ENCODE measurements at regions not wholly inside any gene's neighbourhood (a gene's known extent, or its start where the extent isn't known, plus 50 kb on each side); places are given as distances from the start of the nearest gene placed in this dataset.

GRCh38 chrX:3780564-3780963 is 67.1 kb upstream of the PRKX start:
- Histone ChIP-seq H3K36me3 (ENCODE audit: insufficient read depth, low read length) (no peaks in the 10 kb centered on the region), H4K20me1 (ENCODE audit: insufficient read depth, low read length, poor library complexity, severe bottlenecking) (no peaks in the 10 kb centered on the region), H3K9ac (ENCODE audit: low read depth, low read length, poor library complexity, severe bottlenecking) (no peak overlapping the region), H3K4me2 (ENCODE audit: low read depth, low read length, poor library complexity, severe bottlenecking) (no peak overlapping the region), H3K79me2 (ENCODE audit: insufficient read depth, low read length) (no peaks in the 10 kb centered on the region), H3K27me3 (ENCODE audit: insufficient read depth, low read length, poor library complexity, severe bottlenecking) (no peaks in the 10 kb centered on the region), H3K4me1 (ENCODE audit: insufficient read depth, low read length, poor library complexity, severe bottlenecking) (no peaks in the 10 kb centered on the region), H3K9me3 (ENCODE audit: insufficient read depth, low read depth, low read length) (no peaks in the 10 kb centered on the region), H3K4me3 (ENCODE audit: low read length, poor library complexity, severe bottlenecking) (no peak overlapping the region), H2AFZ (ENCODE audit: low read length) (no peak overlapping the region), H3F3A (ENCODE audit: low read depth) (no peaks in the 10 kb centered on the region), H3K9me2 (replicated peaks; ENCODE audit: low read depth, low read length) (no peaks in the 10 kb centered on the region)
- TF ChIP-seq CTCF (conservative IDR thresholded peaks at IDR 0.05; ENCODE audit: low read length) (no peak), EZH2phosphoT487 (IDR thresholded peaks at IDR 0.05; ENCODE audit: borderline replicate concordance) (no peak)

GRCh38 chrX:3779546-3779945 is 66.1 kb upstream of the PRKX start:
- no peak for TF ChIP-seq EZH2phosphoT487 (IDR thresholded peaks at IDR 0.05; ENCODE audit: borderline replicate concordance)
- TF ChIP-seq CTCF (conservative IDR thresholded peaks at IDR 0.05; ENCODE audit: low read length) = no peak
- H3K27me3 ChIP-seq (ENCODE audit: insufficient read depth, low read length, poor library complexity, severe bottlenecking) = no peaks in the 10 kb centered on the region
- H3K36me3 ChIP-seq (ENCODE audit: insufficient read depth, low read length) = no peaks in the 10 kb centered on the region

GRCh38 chrX:3777416-3777815 is 64.0 kb upstream of the PRKX start:
- H3K9ac ChIP-seq (ENCODE audit: low read depth, low read length, poor library complexity, severe bottlenecking) = no peak overlapping the region
- H2AFZ ChIP-seq (ENCODE audit: low read length) = no peak overlapping the region
- no peaks in the 10 kb centered on the region for H3K9me2 ChIP-seq (replicated peaks; ENCODE audit: low read depth, low read length)
- H3K4me1 ChIP-seq (ENCODE audit: insufficient read depth, low read length, poor library complexity, severe bottlenecking) = no peaks in the 10 kb centered on the region
- H4K20me1 ChIP-seq (ENCODE audit: insufficient read depth, low read length, poor library complexity, severe bottlenecking) = no peaks in the 10 kb centered on the region
- H3K4me3 ChIP-seq (ENCODE audit: low read length, poor library complexity, severe bottlenecking) = no peak overlapping the region
- H3K4me2 ChIP-seq (ENCODE audit: low read depth, low read length, poor library complexity, severe bottlenecking) = no peak overlapping the region
- no peaks in the 10 kb centered on the region for H3K36me3 ChIP-seq (ENCODE audit: insufficient read depth, low read length)
- TF ChIP-seq EZH2phosphoT487 (IDR thresholded peaks at IDR 0.05; ENCODE audit: borderline replicate concordance) (no peak), CTCF (conservative IDR thresholded peaks at IDR 0.05; ENCODE audit: low read length) (no peak)
- no peaks in the 10 kb centered on the region for H3K9me3 ChIP-seq (ENCODE audit: insufficient read depth, low read depth, low read length)
- H3K79me2 ChIP-seq (ENCODE audit: insufficient read depth, low read length) = no peaks in the 10 kb centered on the region
- no peaks in the 10 kb centered on the region for H3F3A ChIP-seq (ENCODE audit: low read depth)
- no peaks in the 10 kb centered on the region for H3K27me3 ChIP-seq (ENCODE audit: insufficient read depth, low read length, poor library complexity, severe bottlenecking)

More at GRCh38 chrX:3779546-3779945, 66.1 kb upstream of the PRKX start:
- Histone ChIP-seq H3K4me2 (ENCODE audit: low read depth, low read length, poor library complexity, severe bottlenecking) (no peak overlapping the region), H3K9me3 (ENCODE audit: insufficient read depth, low read depth, low read length) (no peaks in the 10 kb centered on the region), H3K4me1 (ENCODE audit: insufficient read depth, low read length, poor library complexity, severe bottlenecking) (no peaks in the 10 kb centered on the region), H3K79me2 (ENCODE audit: insufficient read depth, low read length) (no peaks in the 10 kb centered on the region), H3K9me2 (replicated peaks; ENCODE audit: low read depth, low read length) (no peaks in the 10 kb centered on the region), H3F3A (ENCODE audit: low read depth) (no peaks in the 10 kb centered on the region), H3K9ac (ENCODE audit: low read depth, low read length, poor library complexity, severe bottlenecking) (no peak overlapping the region), H3K4me3 (ENCODE audit: low read length, poor library complexity, severe bottlenecking) (no peak overlapping the region), H2AFZ (ENCODE audit: low read length) (no peak overlapping the region), H4K20me1 (ENCODE audit: insufficient read depth, low read length, poor library complexity, severe bottlenecking) (no peaks in the 10 kb centered on the region)

All from Loucy (cell line).